Stomach (tissue), 8 donors: ENCODE measurements at regions not wholly inside any gene's neighbourhood (a gene's known extent, or its start where the extent isn't known, plus 50 kb on each side); places are given as distances from the start of the nearest gene placed in this dataset.

Source experiments
- DNase-seq, 2 donors: peaks; one replicate each; pipeline versions ENCODE4 v3.0.0 to v3.0.0-alpha.2; 2013 to 2019
- H3K27ac ChIP-seq, 5 donors: fragments of 200-600 bp in 4 of 5; sonication (generic) in 4 of 5; one replicate each; pipeline ENCODE4 v1.5.1; 2013 to 2019; ENCODE audit warnings: mild to moderate bottlenecking in 1 of 5, moderate library complexity in 1 of 5
- H3K27me3 ChIP-seq, 3 donors: fragments of 200-600 bp; sonication (generic); one replicate each; pipeline ENCODE4 v1.5.1; 2017 to 2019; ENCODE audit warnings: mixed run types in 1 of 3
- H3K36me3 ChIP-seq, 4 donors: fragments of 200-600 bp; sonication (generic); 1 replicate in 3 of 4; 2 replicates in 1 of 4; pipeline ENCODE4 v1.5.1; 2016 to 2019
- H3K4me1 ChIP-seq, 4 donors: fragments of 200-600 bp; sonication (generic); one replicate each; pipeline ENCODE4 v1.5.1; 2016 to 2019
- H3K4me3 ChIP-seq, 4 donors: fragments of 200-600 bp; sonication (generic) in 3 of 4; one replicate each; pipeline ENCODE4 v1.5.1; 2016 to 2019; ENCODE audit warnings: mild to moderate bottlenecking in 1 of 4
- H3K9me3 ChIP-seq, 4 donors: fragments of 200-600 bp; sonication (generic); one replicate each; pipeline ENCODE4 v1.5.1; 2016 to 2019
- EP300 ChIP-seq: sonication (generic); formaldehyde crosslinking; IDR thresholded peaks from one replicate; pipeline ENCODE4 v1.6.1; 2017; ENCODE audit warnings: antibody characterized with exemption
- POLR2A ChIP-seq, 4 donors: fragments of 450-650 bp; IDR thresholded peaks; one replicate each; pipeline ENCODE4 v1.6.1; 2016; ENCODE audit warnings: antibody characterized with exemption in 4 of 4, control low read depth in 2 of 4, mild to moderate bottlenecking in 1 of 4, moderate library complexity in 1 of 4
- POLR2AphosphoS5 ChIP-seq, 3 donors: sonication (generic); formaldehyde crosslinking; IDR thresholded peaks; one replicate each; pipeline ENCODE4 v1.6.1; 2016; ENCODE audit warnings: antibody characterized with exemption in 3 of 3
- WGBS, 5 donors: extraction: QIAGEN DNeasy Blood & Tissue Kit in 3 of 5; methylation state at CpG; one replicate each; pipeline versions ENCODE4 v1.1.5 to v1.1.7; 2013 to 2018; 5-methylcytosine and 5-hydroxymethylcytosine counted together
- intact Hi-C: fragments of 100-400 bp; cut with DNase I; formaldehyde crosslinking; loops from one replicate; pipeline ENCODE4 v1.15.1; 2023; ENCODE audit warnings: low total_unique reads
- TF ChIP-seq, protein P1 (sequence below), 7 experiments: fragments of 450-650 bp in 4 of 7; fragments of 200-600 bp in 3 of 7; sonication (generic) in 3 of 7; IDR thresholded peaks; one replicate each; pipeline ENCODE4 v1.5.1; 2016 to 2019; ENCODE audit warnings: antibody characterized with exemption in 7 of 7, control low read depth in 2 of 7, mild to moderate bottlenecking in 1 of 7
- donor health status: healthy with polysubstance abuse.
- donor health status: Bipolar disorder and iron deficiency.
- donor health status: healthy.

DNA sequence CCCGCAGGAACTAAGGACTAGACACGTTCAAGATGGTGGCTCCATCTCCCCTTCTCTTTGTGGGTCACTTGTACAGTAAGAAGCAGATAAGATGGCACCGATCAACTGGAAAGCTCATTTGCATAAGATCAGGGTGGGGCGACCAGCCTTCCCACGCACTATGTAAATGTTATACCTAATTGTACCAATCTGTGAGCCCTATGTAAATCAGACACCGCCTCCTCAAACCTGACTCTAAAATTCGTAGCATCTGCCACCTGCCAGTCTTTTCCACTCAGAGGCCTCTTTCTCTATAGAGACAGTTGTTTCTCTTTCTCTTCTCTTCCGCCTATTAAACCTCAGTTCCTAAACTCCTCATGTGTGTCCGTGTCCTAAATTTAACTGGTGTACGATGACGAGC, 324.5 kb downstream of the PHF14 start:
- WGBS, 5 donors: 78 to 88% (median 83%) methylated on average over 11 of the region's 11 CpGs
- H3K27me3 ChIP-seq: no peaks in the 10 kb centered on the region
- no peak overlapping the region for H3K4me3 ChIP-seq
- H3K27ac ChIP-seq: no peak overlapping the region
- no peak for TF ChIP-seq EP300
- TF ChIP-seq POLR2AphosphoS5 (IDR thresholded peaks at IDR 0.05): no peak
- TF ChIP-seq POLR2A (IDR thresholded peaks at IDR 0.05): no peak
- TF ChIP-seq, protein P1, sequence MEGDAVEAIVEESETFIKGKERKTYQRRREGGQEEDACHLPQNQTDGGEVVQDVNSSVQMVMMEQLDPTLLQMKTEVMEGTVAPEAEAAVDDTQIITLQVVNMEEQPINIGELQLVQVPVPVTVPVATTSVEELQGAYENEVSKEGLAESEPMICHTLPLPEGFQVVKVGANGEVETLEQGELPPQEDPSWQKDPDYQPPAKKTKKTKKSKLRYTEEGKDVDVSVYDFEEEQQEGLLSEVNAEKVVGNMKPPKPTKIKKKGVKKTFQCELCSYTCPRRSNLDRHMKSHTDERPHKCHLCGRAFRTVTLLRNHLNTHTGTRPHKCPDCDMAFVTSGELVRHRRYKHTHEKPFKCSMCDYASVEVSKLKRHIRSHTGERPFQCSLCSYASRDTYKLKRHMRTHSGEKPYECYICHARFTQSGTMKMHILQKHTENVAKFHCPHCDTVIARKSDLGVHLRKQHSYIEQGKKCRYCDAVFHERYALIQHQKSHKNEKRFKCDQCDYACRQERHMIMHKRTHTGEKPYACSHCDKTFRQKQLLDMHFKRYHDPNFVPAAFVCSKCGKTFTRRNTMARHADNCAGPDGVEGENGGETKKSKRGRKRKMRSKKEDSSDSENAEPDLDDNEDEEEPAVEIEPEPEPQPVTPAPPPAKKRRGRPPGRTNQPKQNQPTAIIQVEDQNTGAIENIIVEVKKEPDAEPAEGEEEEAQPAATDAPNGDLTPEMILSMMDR (IDR thresholded peaks at IDR 0.05): no peak
- intact Hi-C loops: no loop called here
- no peak for DNase-seq
- H3K36me3 ChIP-seq: no peaks in the 10 kb centered on the region
- H3K9me3 ChIP-seq: peaks cover 0 to 5% (median 0%) of the 10 kb centered on the region in 4 donors
- no peaks in the 10 kb centered on the region for H3K4me1 ChIP-seq

DNA sequence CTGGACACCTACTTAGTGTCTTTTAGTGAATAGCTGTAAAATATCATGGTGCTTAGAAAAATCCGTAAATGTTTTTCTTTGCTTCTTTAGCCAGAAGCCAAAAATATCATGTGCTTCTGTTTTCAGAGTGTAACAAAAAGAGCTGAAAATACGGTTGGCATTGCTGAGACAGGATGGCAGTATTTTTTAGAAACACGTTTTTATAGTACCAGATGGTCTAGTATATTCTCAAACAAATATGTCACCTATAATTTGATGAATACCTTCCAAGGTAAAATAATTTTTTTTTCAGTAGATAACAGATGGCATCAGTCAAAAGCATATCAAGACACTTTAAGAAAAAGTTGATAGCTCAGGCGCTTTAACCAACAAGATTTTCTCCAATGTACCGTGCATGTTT, 326.6 kb downstream of the PHF14 start:
- H3K36me3 ChIP-seq: no peaks in the 10 kb centered on the region
- intact Hi-C loops: no loop called here
- no peak for DNase-seq
- no peaks in the 10 kb centered on the region for H3K27me3 ChIP-seq
- H3K9me3 ChIP-seq: peaks cover 0 to 5% (median 0%) of the 10 kb centered on the region in 4 donors
- no peak overlapping the region for H3K4me3 ChIP-seq
- no peak overlapping the region for H3K27ac ChIP-seq
- TF ChIP-seq, protein P1 (IDR thresholded peaks at IDR 0.05): no peak
- no peak for TF ChIP-seq EP300
- no peak for TF ChIP-seq POLR2AphosphoS5 (IDR thresholded peaks at IDR 0.05)
- no peak for TF ChIP-seq POLR2A (IDR thresholded peaks at IDR 0.05)
- 75 to 84% (median 81%) methylated on average over 5 of the region's 5 CpGs for WGBS, 5 donors
- no peaks in the 10 kb centered on the region for H3K4me1 ChIP-seq

DNA sequence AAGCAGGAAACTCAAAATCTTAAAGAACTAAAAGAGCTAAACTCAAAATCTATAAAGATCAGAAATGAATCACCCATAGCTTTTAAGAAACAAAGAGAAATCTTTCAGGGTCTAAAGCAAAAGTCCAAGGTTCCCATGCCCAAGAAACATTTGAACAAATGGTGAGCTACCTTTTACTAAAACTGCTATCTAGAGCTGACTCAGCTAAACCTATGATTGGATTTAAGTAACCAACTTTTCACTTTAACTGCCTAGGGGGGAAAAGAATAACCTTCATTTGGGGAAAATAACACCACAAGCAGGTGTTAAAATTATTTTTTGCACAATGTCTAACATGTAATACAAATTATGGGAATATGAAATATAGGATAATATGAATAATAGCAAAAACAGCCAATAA, 328.4 kb downstream of the PHF14 start:
- no peak for DNase-seq
- Histone ChIP-seq H3K9me3 (peaks cover 0 to 5% (median 0%) of the 10 kb centered on the region in 4 donors), H3K36me3 (no peaks in the 10 kb centered on the region), H3K27ac (no peak overlapping the region), H3K27me3 (no peaks in the 10 kb centered on the region), H3K4me3 (no peak overlapping the region), H3K4me1 (no peaks in the 10 kb centered on the region)
- intact Hi-C loops: no loop called here
- TF ChIP-seq, protein P1 (IDR thresholded peaks at IDR 0.05): no peak
- TF ChIP-seq POLR2AphosphoS5 (IDR thresholded peaks at IDR 0.05): no peak
- no peak for TF ChIP-seq POLR2A (IDR thresholded peaks at IDR 0.05)
- no peak for TF ChIP-seq EP300

GRCh38 chr7:11313801-11314200, 340.1 kb downstream of the PHF14 start:
- no peaks in the 10 kb centered on the region for H3K27me3 ChIP-seq
- intact Hi-C loops: no loop called here
- 88 to 94% (median 91%) methylated on average over 2 of the region's 2 CpGs for WGBS, 5 donors

More at GRCh38 chr7:11313801-11314200, 340.1 kb downstream of the PHF14 start:
- no peak for DNase-seq
- Histone ChIP-seq H3K36me3 (no peaks in the 10 kb centered on the region), H3K4me3 (no peak overlapping the region), H3K27ac (no peak overlapping the region), H3K9me3 (no peaks in the 10 kb centered on the region), H3K4me1 (no peaks in the 10 kb centered on the region)
- TF ChIP-seq, protein P1 (IDR thresholded peaks at IDR 0.05): no peak
